Activated CD4-positive, alpha-beta T cell treated with anti-CD3 and anti-CD28 coated beads for 36 hours (primary cell): ENCODE measurements at regions not wholly inside any gene's neighbourhood (a gene's known extent, or its start where the extent isn't known, plus 50 kb on each side); places are given as distances from the start of the nearest gene placed in this dataset.

ENCODE experiments used
- ATAC-seq: fragments of 200-7000 bp; cut with Tn5 transposase; one replicate; pipeline ENCODE4 v1.10.0; 2021; ENCODE audit warnings: mild to moderate bottlenecking, moderate library complexity
- CTCF ChIA-PET: fragments of 350-600 bp; sonication (Branson Sonifier 250); formaldehyde crosslinking; loops from one replicate; lab custom pipeline; 2021; ENCODE audit warnings: antibody characterized with exemption; lab: Charles Lee
- POLR2A ChIA-PET: fragments of 350-600 bp; sonication (Branson Sonifier 250); formaldehyde crosslinking; loops from one replicate; lab custom pipeline; 2021; ENCODE audit warnings: antibody characterized with exemption, inconsistent platforms; lab: Charles Lee
- DNase-seq: peaks from one replicate; pipeline ENCODE4 v3.0.0-alpha.2; 2020
- H3K27ac Mint-ChIP-seq: one replicate; pipeline ENCODE4 v1.8.0; 2021; ENCODE audit warnings: mixed read lengths
- H3K27me3 Mint-ChIP-seq: one replicate; pipeline ENCODE4 v1.8.0; 2021; ENCODE audit warnings: mixed read lengths
- H3K36me3 Mint-ChIP-seq: one replicate; pipeline ENCODE4 v1.8.0; 2021; ENCODE audit warnings: low read depth, mixed read lengths
- H3K4me1 Mint-ChIP-seq: one replicate; pipeline ENCODE4 v1.8.0; 2021; ENCODE audit warnings: mixed read lengths
- H3K4me3 Mint-ChIP-seq: one replicate; pipeline ENCODE4 v1.8.0; 2021; ENCODE audit warnings: mild to moderate bottlenecking, moderate library complexity, mixed read lengths
- H3K9me3 Mint-ChIP-seq: one replicate; pipeline ENCODE4 v1.8.0; 2021; ENCODE audit warnings: low read depth, mixed read lengths
- intact Hi-C, 2 experiments: fragments of 100-400 bp; cut with DNase I in 1 of 2; cut with micrococcal nuclease in 1 of 2; formaldehyde crosslinking; loops; one replicate each; pipeline versions ENCODE4 v1.14.2 to v1.15.1; 2022 to 2024; cut with DNase I, micrococcal nuclease

DNA sequence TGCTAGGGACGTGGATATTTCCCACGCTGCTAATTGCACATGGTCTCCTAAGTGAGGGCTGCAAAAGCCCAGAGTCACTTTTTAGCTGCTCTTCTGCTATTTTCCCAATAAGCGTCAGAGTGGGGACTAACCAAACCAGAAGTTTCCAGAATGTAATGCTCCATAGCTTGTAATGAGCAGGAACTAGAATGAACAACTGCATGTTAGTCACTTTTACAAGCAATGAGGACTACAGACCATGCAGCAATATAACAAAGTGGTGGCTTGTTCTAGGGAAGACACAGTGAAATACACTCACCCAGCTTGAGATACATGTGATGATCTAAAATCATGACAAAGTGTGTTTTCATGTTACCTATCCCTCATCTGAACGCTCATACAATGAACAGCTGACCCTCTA, 314.1 kb upstream of the SGK1 start:
- ATAC-seq: peak; percentile 70
- Mint-ChIP-seq H3K4me1 (peaks cover 18% of the 10 kb centered on the region), H3K27ac (no peak overlapping the region), H3K4me3 (no peak overlapping the region), H3K27me3 (peaks cover 2% of the 10 kb centered on the region), H3K36me3 (no peaks in the 10 kb centered on the region), H3K9me3 (no peaks in the 10 kb centered on the region)
- POLR2A ChIA-PET: no interaction called here
- CTCF ChIA-PET: interaction anchor here (0.8 to 1.7 kb wide), 6 partner anchors 9 to 458 kb away, joined by 3 to 10 read pairs (median 3); no protein-coding TSS in a partner anchor
- DNase-seq: no peak
- intact Hi-C loops: loop anchor here in 1 of 2 experiments (10.0 kb wide), 1 partner anchor 107 kb away; no protein-coding TSS in a partner anchor

DNA sequence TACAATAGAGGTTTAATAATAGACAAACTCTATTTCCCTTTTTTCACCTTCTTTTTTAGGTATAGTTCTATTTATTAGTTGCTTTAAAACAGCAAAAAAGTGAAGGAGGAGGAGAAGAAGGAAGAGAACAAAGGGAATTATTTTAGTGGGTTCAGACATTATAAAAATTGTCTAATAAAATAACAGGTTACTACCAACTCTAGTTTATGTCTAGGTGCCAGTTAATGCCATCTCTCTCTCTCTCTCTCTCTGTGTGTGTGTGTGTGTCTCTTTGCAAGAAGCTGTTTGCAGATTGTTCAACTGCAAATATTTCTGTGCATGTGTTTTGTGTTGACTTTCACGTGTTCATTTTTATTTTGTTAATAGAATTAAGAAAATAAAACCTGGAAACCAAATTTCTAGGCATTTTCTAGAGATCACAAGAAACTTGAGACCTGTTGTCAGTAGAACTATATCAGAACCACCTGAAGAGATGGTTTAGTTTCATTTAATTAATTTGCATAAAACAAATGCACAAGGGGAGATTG, 313.5 kb upstream of the SGK1 start:
- H3K27me3 Mint-ChIP-seq: peaks cover 2% of the 10 kb centered on the region
- ChIA-PET CTCF (interaction anchor here (0.8 to 1.7 kb wide), 6 partner anchors 9 to 458 kb away, joined by 3 to 10 read pairs (median 3); no protein-coding TSS in a partner anchor), POLR2A (no interaction called here)
- intact Hi-C loops: loop anchor here in 1 of 2 experiments (10.0 kb wide), 1 partner anchor 107 kb away; no protein-coding TSS in a partner anchor
- H3K4me3 Mint-ChIP-seq: no peak overlapping the region
- ATAC-seq (no peak), DNase-seq (no peak)
- H3K4me1 Mint-ChIP-seq: peaks cover 17% of the 10 kb centered on the region
- no peaks in the 10 kb centered on the region for H3K9me3 Mint-ChIP-seq
- no peak overlapping the region for H3K27ac Mint-ChIP-seq
- no peaks in the 10 kb centered on the region for H3K36me3 Mint-ChIP-seq

DNA sequence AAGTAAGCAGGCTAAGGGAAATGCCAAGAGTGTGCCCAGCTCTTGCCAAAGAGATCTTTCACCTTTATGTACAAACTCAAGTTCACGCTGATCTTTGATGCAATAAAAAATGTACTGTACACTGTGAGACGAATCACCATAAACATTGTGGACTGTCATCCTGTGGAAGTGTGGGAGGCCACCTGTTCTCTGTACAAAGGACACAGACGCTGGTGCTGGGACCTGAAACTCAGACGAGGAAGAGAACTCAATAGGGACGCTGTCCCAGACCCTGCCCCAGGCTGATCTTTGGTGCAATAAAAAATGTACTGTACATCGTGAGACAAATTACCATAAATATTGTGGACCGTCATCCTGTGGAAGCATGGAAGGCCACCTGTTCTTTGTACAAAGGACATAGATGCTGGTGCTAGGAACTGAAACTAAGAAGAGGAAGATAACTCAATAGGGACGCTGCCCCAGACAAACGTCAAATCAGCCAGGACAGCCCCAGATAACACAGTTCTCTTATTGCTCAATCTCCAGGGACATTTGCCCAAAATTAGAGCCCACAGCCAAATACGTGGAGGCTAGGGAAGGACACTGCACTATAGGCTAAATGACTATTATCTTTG, 312.7 kb upstream of the SGK1 start:
- no peak for ATAC-seq
- intact Hi-C loops: loop anchor here in 1 of 2 experiments (10.0 kb wide), 1 partner anchor 106 kb away; no protein-coding TSS in a partner anchor
- DNase-seq: no peak
- Mint-ChIP-seq H3K36me3 (no peaks in the 10 kb centered on the region), H3K4me3 (no peak overlapping the region), H3K27me3 (peaks cover 2% of the 10 kb centered on the region), H3K9me3 (no peaks in the 10 kb centered on the region), H3K27ac (no peak overlapping the region), H3K4me1 (peaks cover 13% of the 10 kb centered on the region)
- ChIA-PET POLR2A (no interaction called here), CTCF (interaction anchor here (0.8 to 1.7 kb wide), 2 partner anchors 10 kb away, joined by 3 to 10 read pairs; no protein-coding TSS in a partner anchor)

DNA sequence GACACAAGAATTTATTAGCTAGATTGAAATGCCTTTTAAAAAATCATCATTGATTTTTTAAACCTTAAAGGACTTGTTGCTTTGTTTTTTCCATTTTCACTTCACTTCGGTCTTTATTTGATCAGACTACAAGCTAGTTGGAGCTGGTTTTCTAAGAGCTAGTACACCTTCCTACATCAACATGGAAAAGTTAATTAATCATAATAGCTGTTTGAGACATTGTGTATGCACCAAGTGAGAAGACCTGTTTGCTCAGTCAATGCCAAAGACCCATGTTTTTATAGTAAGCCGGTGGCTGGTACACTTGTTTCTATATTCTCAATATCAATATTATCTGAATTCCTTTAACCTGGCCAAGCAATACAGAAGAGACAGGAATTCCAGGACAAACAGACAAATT, 310.2 kb upstream of the SGK1 start:
- Mint-ChIP-seq H3K4me1 (peaks cover 11% of the 10 kb centered on the region), H3K36me3 (no peaks in the 10 kb centered on the region), H3K27me3 (peaks cover 2% of the 10 kb centered on the region), H3K4me3 (no peak overlapping the region), H3K27ac (no peak overlapping the region), H3K9me3 (no peaks in the 10 kb centered on the region)
- ChIA-PET CTCF (interaction anchor here (0.7 to 1.8 kb wide), 6 partner anchors 11 to 505 kb away, joined by 3 to 6 read pairs (median 3); no protein-coding TSS in a partner anchor), POLR2A (no interaction called here)
- DNase-seq: no peak
- intact Hi-C loops: no loop called here
- ATAC-seq: no peak

DNA sequence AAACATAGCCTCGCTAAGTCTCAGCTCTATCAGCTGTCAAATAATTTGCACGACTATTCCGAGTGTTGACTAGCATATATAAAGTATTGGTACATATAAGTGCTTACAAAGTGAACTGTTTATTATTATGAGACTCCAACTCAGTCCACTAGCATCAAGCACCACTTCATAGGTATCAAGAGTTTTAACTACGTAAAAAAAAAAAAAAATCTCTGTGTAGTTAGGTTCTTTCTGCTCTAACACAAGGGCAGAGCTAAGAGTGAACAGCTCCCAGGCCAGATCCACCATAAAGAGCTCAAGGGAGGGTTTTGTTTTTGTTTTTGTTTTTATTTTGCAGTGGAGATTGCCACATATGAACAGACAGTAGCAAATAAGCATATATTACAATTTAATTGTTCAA, 309.8 kb upstream of the SGK1 start:
- no peak overlapping the region for H3K4me3 Mint-ChIP-seq
- peaks cover 6% of the 10 kb centered on the region for H3K4me1 Mint-ChIP-seq
- intact Hi-C loops: no loop called here
- POLR2A ChIA-PET: no interaction called here
- no peaks in the 10 kb centered on the region for H3K36me3 Mint-ChIP-seq
- H3K27me3 Mint-ChIP-seq: peaks cover 2% of the 10 kb centered on the region
- DNase-seq (no peak), ATAC-seq (no peak)
- no peak overlapping the region for H3K27ac Mint-ChIP-seq
- CTCF ChIA-PET: interaction anchor here (0.7 to 1.8 kb wide), 7 partner anchors 11 to 504 kb away, joined by 3 to 6 read pairs (median 3); no protein-coding TSS in a partner anchor
- H3K9me3 Mint-ChIP-seq: no peaks in the 10 kb centered on the region

DNA sequence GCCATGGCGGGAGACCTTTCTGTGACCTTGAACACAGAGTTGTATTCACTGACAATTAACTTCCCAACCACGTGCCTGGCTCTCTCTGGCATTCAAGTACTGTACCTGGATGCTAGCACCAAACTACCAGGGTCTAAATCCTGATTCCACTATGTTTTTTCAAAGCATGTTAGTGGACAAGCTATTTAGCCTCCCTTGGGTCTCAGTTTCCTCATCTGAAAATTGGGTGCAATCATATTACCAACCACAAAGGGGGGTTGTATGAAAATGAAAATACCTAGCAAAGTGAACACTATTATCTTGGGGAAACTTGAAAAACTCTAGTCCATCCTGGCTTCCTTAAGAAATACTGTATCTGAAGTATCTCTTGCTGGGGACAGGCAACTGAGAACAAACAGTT, 308.7 kb upstream of the SGK1 start:
- Mint-ChIP-seq H3K9me3 (no peaks in the 10 kb centered on the region), H3K4me1 (peaks cover 4% of the 10 kb centered on the region), H3K36me3 (no peaks in the 10 kb centered on the region), H3K4me3 (no peak overlapping the region), H3K27ac (no peak overlapping the region), H3K27me3 (no peaks in the 10 kb centered on the region)
- intact Hi-C loops: no loop called here
- ATAC-seq: no peak
- no peak for DNase-seq
- ChIA-PET POLR2A (no interaction called here), CTCF (interaction anchor here (0.6 kb wide), 1 partner anchor 91 kb away, joined by 3 read pairs; no protein-coding TSS in a partner anchor)

DNA sequence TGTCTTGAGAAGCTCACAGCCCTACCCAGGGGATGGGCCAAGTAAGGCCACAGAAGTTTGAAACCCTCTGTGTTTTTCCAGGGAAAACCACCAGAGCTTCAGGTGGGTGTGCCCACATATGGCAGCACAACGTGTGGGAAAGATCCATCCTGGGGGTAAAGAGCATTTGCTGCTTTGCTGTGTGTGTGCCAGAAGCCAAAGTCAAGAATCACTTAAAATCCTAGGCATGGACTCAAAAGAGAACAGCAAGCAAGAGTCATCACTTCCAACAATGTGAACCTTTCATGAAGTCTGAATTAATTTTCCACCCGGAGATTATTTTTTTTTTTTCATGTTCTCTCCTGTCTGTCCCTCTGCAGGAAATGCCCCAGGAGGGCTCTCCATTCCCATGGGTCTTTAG, 308.2 kb upstream of the SGK1 start:
- CTCF ChIA-PET: interaction anchor here (0.6 kb wide), 1 partner anchor 90 kb away, joined by 3 read pairs; no protein-coding TSS in a partner anchor
- Mint-ChIP-seq H3K27me3 (no peaks in the 10 kb centered on the region), H3K27ac (no peak overlapping the region), H3K9me3 (no peaks in the 10 kb centered on the region), H3K4me3 (no peak overlapping the region), H3K36me3 (no peaks in the 10 kb centered on the region), H3K4me1 (peaks cover 4% of the 10 kb centered on the region)
- ATAC-seq: no peak
- no peak for DNase-seq
- POLR2A ChIA-PET: no interaction called here
- intact Hi-C loops: no loop called here

DNA sequence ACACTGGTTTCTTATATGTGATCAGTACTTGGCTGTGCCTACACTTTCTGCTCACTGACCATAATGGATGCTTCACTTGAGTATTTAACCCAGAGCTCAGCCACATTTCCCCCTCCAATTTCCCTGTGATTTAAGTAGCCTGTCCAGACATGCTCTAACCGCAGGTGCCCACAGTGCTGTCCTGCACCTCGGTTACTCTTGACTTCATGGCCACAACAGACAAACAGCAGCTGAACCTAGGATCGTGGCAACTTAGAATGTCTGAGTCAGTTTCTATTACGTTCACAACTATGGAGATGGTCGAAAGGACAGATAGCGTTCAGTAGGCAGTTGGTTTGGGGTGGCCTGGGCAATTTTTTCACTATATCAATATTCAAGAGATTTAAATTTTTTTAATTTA, 306.9 kb upstream of the SGK1 start:
- Mint-ChIP-seq H3K4me1 (peaks cover 4% of the 10 kb centered on the region), H3K27me3 (no peaks in the 10 kb centered on the region), H3K4me3 (no peak overlapping the region), H3K27ac (no peak overlapping the region), H3K36me3 (no peaks in the 10 kb centered on the region), H3K9me3 (no peaks in the 10 kb centered on the region)
- DNase-seq: no peak
- no peak for ATAC-seq
- intact Hi-C loops: no loop called here
- CTCF ChIA-PET: interaction anchor here (0.7 to 6.9 kb wide), 3 partner anchors 16 to 34 kb away, joined by 3 to 26 read pairs (median 3); no protein-coding TSS in a partner anchor
- POLR2A ChIA-PET: interaction anchor here (0.6 kb wide), 1 partner anchor 19 kb away, joined by 15 read pairs; no protein-coding TSS in a partner anchor

DNA sequence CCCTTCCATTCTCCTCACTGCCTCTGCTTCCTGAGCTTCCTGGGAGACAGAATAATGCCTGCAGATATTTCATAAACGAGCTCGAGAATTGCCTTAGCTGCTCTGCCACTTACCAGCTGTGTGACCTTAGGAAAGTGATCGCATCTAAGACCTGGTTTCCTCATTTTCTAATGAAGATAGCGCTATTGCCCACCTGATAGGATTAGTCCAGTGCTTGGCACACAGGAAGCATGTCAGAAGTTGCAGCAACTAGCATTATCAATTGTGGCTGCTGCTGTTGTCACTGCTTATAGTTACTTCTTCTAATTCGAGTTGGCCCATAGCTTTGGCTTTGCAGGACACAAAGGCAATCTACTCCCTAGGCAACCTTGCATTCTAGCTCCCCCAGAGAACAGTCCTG, 305.5 kb upstream of the SGK1 start:
- POLR2A ChIA-PET: no interaction called here

DNA sequence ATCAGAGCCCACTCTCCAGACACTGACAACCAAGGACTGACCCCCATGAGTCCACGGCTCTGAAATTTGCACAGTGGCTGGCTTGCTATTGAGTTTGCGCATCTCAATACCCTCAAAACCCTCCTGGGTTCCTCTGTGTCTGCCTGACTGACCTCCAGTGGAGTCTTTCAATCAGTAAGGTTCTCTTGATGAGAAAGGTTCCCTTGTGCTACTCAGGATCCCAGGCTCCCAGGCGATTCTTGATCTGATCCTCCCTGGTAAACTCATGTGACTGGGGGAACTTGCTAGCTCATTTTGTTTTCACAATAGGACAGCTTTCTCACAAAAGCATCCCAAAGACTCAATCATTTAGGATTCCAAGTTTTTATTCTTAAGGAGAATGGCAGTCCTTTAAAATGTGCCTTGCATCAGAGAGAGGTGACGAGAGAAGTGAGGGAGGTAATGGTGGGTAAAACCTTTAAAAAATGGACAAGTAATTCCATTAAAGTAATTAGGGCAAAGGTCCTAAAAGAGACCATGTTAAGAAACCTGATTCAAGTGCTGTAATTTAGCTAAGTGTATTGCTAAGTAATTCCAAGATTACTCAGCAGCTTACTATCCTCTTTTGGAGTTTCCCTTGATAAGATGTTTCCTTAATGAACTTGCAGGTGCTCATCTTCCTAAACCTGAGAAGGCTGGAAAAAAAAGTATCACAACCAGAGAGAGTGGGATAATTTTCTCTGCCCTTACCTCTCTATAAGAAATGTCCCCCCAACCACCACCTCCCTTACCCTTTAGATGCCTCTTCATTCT, 304.7 kb upstream of the SGK1 start:
- POLR2A ChIA-PET: no interaction called here
- no peak overlapping the region for H3K4me3 Mint-ChIP-seq
- CTCF ChIA-PET: interaction anchor here (0.7 to 6.9 kb wide), 4 partner anchors 10 to 364 kb away, joined by 3 to 26 read pairs (median 4); no protein-coding TSS in a partner anchor
- H3K36me3 Mint-ChIP-seq: no peaks in the 10 kb centered on the region
- DNase-seq (no peak), ATAC-seq (no peak)
- no peaks in the 10 kb centered on the region for H3K27me3 Mint-ChIP-seq
- no peak overlapping the region for H3K27ac Mint-ChIP-seq
- intact Hi-C loops: no loop called here
- H3K4me1 Mint-ChIP-seq: peaks cover 4% of the 10 kb centered on the region
- no peaks in the 10 kb centered on the region for H3K9me3 Mint-ChIP-seq

More for the DNA sequence above, 305.5 kb upstream of the SGK1 start:
- H3K36me3 Mint-ChIP-seq: no peaks in the 10 kb centered on the region
- CTCF ChIA-PET: interaction anchor here (0.6 to 6.9 kb wide), 5 partner anchors 9 to 450 kb away, joined by 3 to 26 read pairs (median 3); no protein-coding TSS in a partner anchor
- H3K4me3 Mint-ChIP-seq: no peak overlapping the region
- no peaks in the 10 kb centered on the region for H3K9me3 Mint-ChIP-seq
- DNase-seq (no peak), ATAC-seq (no peak)
- no peaks in the 10 kb centered on the region for H3K27me3 Mint-ChIP-seq
- H3K27ac Mint-ChIP-seq: no peak overlapping the region
- peaks cover 4% of the 10 kb centered on the region for H3K4me1 Mint-ChIP-seq
- intact Hi-C loops: no loop called here

DNA sequence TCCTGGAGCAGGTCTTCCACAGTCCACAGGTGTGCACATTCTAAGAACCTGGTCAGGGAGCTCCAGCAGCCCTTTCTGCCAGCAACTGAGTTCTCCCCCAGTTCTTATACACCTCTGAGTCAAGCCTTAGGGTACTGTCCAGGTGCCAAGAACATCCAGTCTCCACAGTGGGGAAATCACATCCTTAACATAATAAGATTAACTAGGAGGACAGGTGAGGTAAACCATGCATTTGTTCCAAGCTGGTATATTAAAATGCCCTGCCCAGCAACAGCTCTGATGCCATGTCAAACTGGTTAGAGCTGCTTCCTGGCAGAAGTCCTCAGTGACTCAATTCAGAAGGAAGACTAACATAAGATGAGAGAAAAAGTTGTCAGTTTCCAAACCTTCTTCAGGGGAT, 303.9 kb upstream of the SGK1 start:
- DNase-seq (no peak), ATAC-seq (peak; percentile 47)
- H3K27ac Mint-ChIP-seq: no peak overlapping the region
- no peaks in the 10 kb centered on the region for H3K9me3 Mint-ChIP-seq
- intact Hi-C loops: no loop called here
- ChIA-PET POLR2A (no interaction called here), CTCF (interaction anchor here (1.1 to 6.9 kb wide), 3 partner anchors 10 to 19 kb away, joined by 3 to 26 read pairs (median 3); no protein-coding TSS in a partner anchor)
- no peak overlapping the region for H3K4me3 Mint-ChIP-seq
- no peaks in the 10 kb centered on the region for H3K36me3 Mint-ChIP-seq
- peaks cover 4% of the 10 kb centered on the region for H3K4me1 Mint-ChIP-seq
- H3K27me3 Mint-ChIP-seq: no peaks in the 10 kb centered on the region
